HCT116 (cell line): ENCODE measurements at regions not wholly inside any gene's neighbourhood (a gene's known extent, or its start where the extent isn't known, plus 50 kb on each side); places are given as distances from the start of the nearest gene placed in this dataset.

ENCODE experiments used
- ATAC-seq: fragments of 200-7000 bp; cut with Tn5 transposase; 2 replicates; pipeline ENCODE4 v1.9.1; 2020; ENCODE audit warnings: mild to moderate bottlenecking, moderate library complexity
- BruUV-seq: library from RNA; stranded (reverse); fragments of 400-500 nt; replicated peaks from 2 replicates; lab custom pipeline; 2021; lab: Mats Ljungman, UMichigan
- CTCF ChIA-PET: fragments of 300-600 bp; sonication (Branson Sonifier 250); formaldehyde crosslinking; loops from one replicate; lab custom pipeline; 2021; ENCODE audit warnings: antibody characterized with exemption; lab: Charles Lee
- POLR2A ChIA-PET: fragments of 300-600, 350-600 bp; sonication (Branson Sonifier 250); formaldehyde crosslinking; loops from one replicate; lab custom pipeline; 2021; ENCODE audit warnings: antibody characterized with exemption; lab: Charles Lee
- RAD21 ChIA-PET, 2 experiments: fragments of 300-600 bp; sonication (Branson Sonifier 250); formaldehyde crosslinking; loops; one replicate each; lab custom pipeline; 2023; ENCODE audit warnings: low total read pairs in 2 of 2; ENCODE audit not compliant: uncharacterized antibody in 2 of 2, unreplicated experiment in 2 of 2, low non-redundant PET in 1 of 2; lab: Charles Lee
- DNase-seq: peaks from one replicate; pipeline ENCODE4 v3.0.0-alpha.2; 2010; ENCODE audit warnings: low read depth, low spot score
- H2AFZ ChIP-seq: fragments of 200-600 bp; shearing (Covaris generic), sonication (generic); 2 replicates; pipeline ENCODE4 v1.6.1; 2017; ENCODE audit warnings: low read depth, mixed run types, mixed read lengths, antibody characterized with exemption, low read length; ENCODE audit not compliant: poor library complexity, severe bottlenecking
- H3K27ac ChIP-seq: 2 replicates; pipeline ENCODE4 v1.5.1; 2012; ENCODE audit warnings: low read depth, low read length
- H3K27me3 ChIP-seq: fragments of 200-600 bp; sonication (generic); 2 replicates; pipeline ENCODE4 v1.6.1; 2016; ENCODE audit warnings: mixed run types, low read length, mixed read lengths; ENCODE audit not compliant: insufficient read depth
- H3K36me3 ChIP-seq, 2 experiments: fragments of 200-500 bp in 1 of 2; fragments of 200-600 bp in 1 of 2; sonication (Bioruptor generic) in 1 of 2; sonication (generic) in 1 of 2; 2 replicates each; pipeline versions ENCODE4 v1.5.1 to v1.6.1; 2014 to 2016; ENCODE audit warnings: low read length in 2 of 2, inconsistent platforms in 1 of 2, mixed read lengths in 1 of 2, mixed run types in 1 of 2; ENCODE audit not compliant: insufficient read depth in 2 of 2, control insufficient read depth in 1 of 2
- H3K4me1 ChIP-seq, 2 experiments: fragments of 200-600 bp in 1 of 2; sonication (generic) in 1 of 2; 2 replicates each; pipeline versions ENCODE4 v1.5.1 to v1.6.1; 2012 to 2017; ENCODE audit warnings: low read length in 2 of 2, inconsistent platforms in 1 of 2, mild to moderate bottlenecking in 1 of 2, mixed read lengths in 1 of 2, mixed run types in 1 of 2, moderate library complexity in 1 of 2; ENCODE audit not compliant: insufficient read depth in 2 of 2, control insufficient read depth in 1 of 2
- H3K4me2 ChIP-seq: fragments of 200-600 bp; sonication (generic); 2 replicates; pipeline ENCODE4 v1.6.1; 2017; ENCODE audit warnings: mixed run types, low read length, mixed read lengths
- H3K4me3 ChIP-seq, 2 experiments: fragments of 200-600 bp in 1 of 2; sonication (generic) in 1 of 2; replicated peaks in 1 of 2; 2 replicates each; pipeline ENCODE4 v1.5.1; 2011 to 2016; ENCODE audit warnings: low read length in 2 of 2, control low read depth in 1 of 2, low read depth in 1 of 2, mild to moderate bottlenecking in 1 of 2, mixed read lengths in 1 of 2, mixed run types in 1 of 2
- H3K79me2 ChIP-seq: fragments of 200-600 bp; sonication (generic); 2 replicates; pipeline ENCODE4 v1.6.1; 2017; ENCODE audit warnings: mild to moderate bottlenecking, mixed run types, low read length, moderate library complexity, mixed read lengths; ENCODE audit not compliant: insufficient read depth
- H3K9ac ChIP-seq: fragments of 200-600 bp; sonication (generic); 2 replicates; pipeline ENCODE4 v1.6.1; 2016; ENCODE audit warnings: low read length, mixed read lengths
- H3K9me2 ChIP-seq: fragments of 200-600 bp; sonication (generic), shearing (Covaris generic); 2 replicates; pipeline ENCODE4 v1.6.1; 2017; ENCODE audit warnings: mixed run types, mild to moderate bottlenecking, moderate library complexity; ENCODE audit not compliant: insufficient read depth
- H3K9me3 ChIP-seq, 2 experiments: fragments of 200-500 bp in 1 of 2; fragments of 200-600 bp in 1 of 2; sonication (Bioruptor generic) in 1 of 2; sonication (generic) in 1 of 2; 2 replicates each; pipeline ENCODE4 v1.6.1; 2014 to 2017; ENCODE audit warnings: low read length in 2 of 2, mixed read lengths in 2 of 2, inconsistent platforms in 1 of 2, low read depth in 1 of 2, mild to moderate bottlenecking in 1 of 2, mixed run types in 1 of 2, moderate library complexity in 1 of 2; ENCODE audit not compliant: control insufficient read depth in 1 of 2, insufficient read depth in 1 of 2
- H4K20me1 ChIP-seq: fragments of 200-600 bp; sonication (generic), shearing (Covaris generic); 2 replicates; pipeline ENCODE4 v1.6.1; 2017; ENCODE audit warnings: mixed run types, mild to moderate bottlenecking, moderate library complexity; ENCODE audit not compliant: insufficient read depth
- CTCF ChIP-seq, 3 experiments: fragments of 200-600 bp in 1 of 3; sonication (generic) in 1 of 3; IDR thresholded peaks in 2 of 3; conservative IDR thresholded peaks in 1 of 3; 2 replicates each; pipeline ENCODE4 v1.5.1; 2012 to 2017; ENCODE audit warnings: low read depth in 2 of 3, low read length in 2 of 3, antibody characterized with exemption in 1 of 3, borderline replicate concordance in 1 of 3, control low read depth in 1 of 3, mild to moderate bottlenecking in 1 of 3, mixed read lengths in 1 of 3, mixed run types in 1 of 3, moderate library complexity in 1 of 3; ENCODE audit not compliant: insufficient read depth in 1 of 3
- EZH2 ChIP-seq: fragments of 200-600 bp; sonication (generic); IDR thresholded peaks from 2 replicates; pipeline ENCODE4 v1.6.1; 2017; ENCODE audit warnings: antibody characterized with exemption, mixed run types
- EZH2phosphoT487 ChIP-seq: fragments of 200-600 bp; IDR thresholded peaks from 2 replicates; pipeline ENCODE4 v1.6.1; 2018; ENCODE audit warnings: antibody characterized with exemption, borderline replicate concordance
- FOSL1 ChIP-seq: IDR thresholded peaks from 2 replicates; pipeline ENCODE4 v1.6.1; 2012; ENCODE audit warnings: low read depth
- SRF ChIP-seq: IDR thresholded peaks from 2 replicates; pipeline ENCODE4 v1.6.1; 2012; ENCODE audit warnings: low read depth
- YY1 ChIP-seq: IDR thresholded peaks from 2 replicates; pipeline ENCODE4 v1.6.1; 2011; ENCODE audit warnings: low read length, low read depth, moderate library complexity, mild to moderate bottlenecking; ENCODE audit not compliant: insufficient replicate concordance; ENCODE audit errors: extremely low read depth
- ZBTB33 ChIP-seq: IDR thresholded peaks from 2 replicates; pipeline ENCODE4 v1.6.1; 2011; ENCODE audit warnings: mild to moderate bottlenecking, low read length, moderate library complexity; ENCODE audit not compliant: insufficient replicate concordance; ENCODE audit errors: extremely low read depth
- ZNF274 ChIP-seq: fragments of 200-500 bp; sonication (Bioruptor generic); IDR thresholded peaks from 2 replicates; pipeline ENCODE4 v1.6.1; 2014; ENCODE audit warnings: mild to moderate bottlenecking, low read depth, low read length, inconsistent platforms
- intact Hi-C: fragments of 100-400 bp; cut with micrococcal nuclease; formaldehyde crosslinking; loops from 2 replicates; pipeline ENCODE4 v1.10.0; 2022
- TF ChIP-seq, protein P1 (sequence below): IDR thresholded peaks from 2 replicates; pipeline ENCODE4 v1.6.1; 2012

- DNase-seq (no peak), ATAC-seq (no peak)
- no peaks in the 10 kb centered on the region for H4K20me1 ChIP-seq
- no peak for TF ChIP-seq FOSL1
- no peak overlapping the region for H2AFZ ChIP-seq
- no peak overlapping the region for H3K4me3 ChIP-seq
- ChIA-PET CTCF (no interaction called here), POLR2A (no interaction called here), RAD21 (no interaction called here)
- no peaks in the 10 kb centered on the region for H3K79me2 ChIP-seq
- H3K36me3 ChIP-seq: no peaks in the 10 kb centered on the region
- no peaks in the 10 kb centered on the region for H3K9me3 ChIP-seq
- no peak overlapping the region for H3K4me2 ChIP-seq
- no peaks in the 10 kb centered on the region for H3K9me2 ChIP-seq
- BruUV-seq: no TSS peak
- H3K4me1 ChIP-seq: no peaks in the 10 kb centered on the region
- no peak overlapping the region for H3K27ac ChIP-seq
- intact Hi-C loops: no loop called here
- no peak overlapping the region for H3K9ac ChIP-seq
- H3K27me3 ChIP-seq: no peaks in the 10 kb centered on the region
These were observed 257.1 kb upstream of the PTBP2 start for GRCh38 chr1:96464522-96464921.

GRCh38 chr1:96464991-96465390, 256.6 kb upstream of the PTBP2 start:
- DNase-seq (no peak), ATAC-seq (no peak)
- POLR2A ChIA-PET: no interaction called here
- no peak for TF ChIP-seq SRF
- H4K20me1 ChIP-seq: no peaks in the 10 kb centered on the region
- H3K4me2 ChIP-seq: no peak overlapping the region
- H3K4me1 ChIP-seq: no peaks in the 10 kb centered on the region
- no TSS peak for BruUV-seq
- no peak overlapping the region for H3K27ac ChIP-seq
- no peaks in the 10 kb centered on the region for H3K36me3 ChIP-seq
- CTCF ChIA-PET: no interaction called here
- RAD21 ChIA-PET: no interaction called here
- H3K27me3 ChIP-seq: no peaks in the 10 kb centered on the region
- no peaks in the 10 kb centered on the region for H3K9me3 ChIP-seq
- no peak overlapping the region for H3K9ac ChIP-seq
- no peaks in the 10 kb centered on the region for H3K9me2 ChIP-seq
- no peak overlapping the region for H3K4me3 ChIP-seq
- no peak overlapping the region for H2AFZ ChIP-seq
- H3K79me2 ChIP-seq: no peaks in the 10 kb centered on the region
- intact Hi-C loops: no loop called here

DNA sequence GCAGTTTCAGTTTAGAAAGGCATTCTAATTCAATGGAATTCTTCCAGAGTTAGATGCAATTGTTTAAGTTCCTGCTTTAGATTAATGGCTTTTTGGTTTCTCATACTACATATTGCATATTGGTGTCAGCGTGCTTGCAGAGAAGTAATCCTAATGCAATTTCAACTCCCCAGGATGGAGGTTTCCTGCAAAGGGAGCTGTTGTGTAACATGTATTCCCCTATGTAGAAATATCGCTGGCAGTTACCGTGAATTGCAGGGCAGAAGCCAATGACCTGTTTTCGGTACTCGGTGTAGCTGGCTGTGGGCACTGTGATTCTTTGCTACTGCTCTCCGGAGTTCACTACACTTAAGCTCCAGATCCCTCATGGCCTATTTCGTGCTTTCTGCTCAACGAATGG, 256.1 kb upstream of the PTBP2 start:
- Histone ChIP-seq H4K20me1 (no peaks in the 10 kb centered on the region), H3K36me3 (no peaks in the 10 kb centered on the region), H3K9ac (no peak overlapping the region), H3K79me2 (no peaks in the 10 kb centered on the region), H3K9me3 (no peaks in the 10 kb centered on the region), H3K4me2 (no peak overlapping the region), H3K27me3 (no peaks in the 10 kb centered on the region), H3K4me3 (no peak overlapping the region), H3K27ac (no peak overlapping the region), H3K9me2 (no peaks in the 10 kb centered on the region), H2AFZ (no peak overlapping the region), H3K4me1 (no peaks in the 10 kb centered on the region)
- no peak for ATAC-seq
- BruUV-seq: no TSS peak
- ChIA-PET CTCF (no interaction called here), RAD21 (no interaction called here), POLR2A (no interaction called here)
- DNase-seq: no peak
- intact Hi-C loops: no loop called here
- TF ChIP-seq EZH2phosphoT487: no peak
- no peak for TF ChIP-seq FOSL1
- TF ChIP-seq ZBTB33: no peak
- no peak for TF ChIP-seq CTCF (IDR thresholded peaks at IDR 0.05 in 2 of 3, conservative IDR thresholded peaks at IDR 0.05 in 1 of 3; ENCODE audit: borderline replicate concordance in 1 of 3, insufficient read depth in 1 of 3, low read depth in 2 of 3, low read length in 2 of 3)
- no peak for TF ChIP-seq SRF
- TF ChIP-seq EZH2: no peak
- no peak for TF ChIP-seq YY1
- TF ChIP-seq, protein P1, sequence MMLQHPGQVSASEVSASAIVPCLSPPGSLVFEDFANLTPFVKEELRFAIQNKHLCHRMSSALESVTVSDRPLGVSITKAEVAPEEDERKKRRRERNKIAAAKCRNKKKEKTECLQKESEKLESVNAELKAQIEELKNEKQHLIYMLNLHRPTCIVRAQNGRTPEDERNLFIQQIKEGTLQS: no peak
- no peak for TF ChIP-seq ZNF274
